Fibroblast of lung (primary cell): ENCODE measurements at regions not wholly inside any gene's neighbourhood (a gene's known extent, or its start where the extent isn't known, plus 50 kb on each side); places are given as distances from the start of the nearest gene placed in this dataset.
A peak's percentile ranks its signal among the peaks of the same experiment; 100 is the strongest.

Source experiments
- DNase-seq, 2 donors: peaks; one replicate each; pipeline versions ENCODE4 v3.0.0 to v3.0.0-alpha.2; 2010; ENCODE audit warnings: low read depth in 2 of 2
- H2AFZ ChIP-seq: 2 replicates; pipeline ENCODE4 v1.5.1; 2012; ENCODE audit warnings: low read length, control low read depth, inconsistent platforms
- H3K27ac ChIP-seq: 2 replicates; pipeline ENCODE4 v1.5.1; 2011; ENCODE audit warnings: low read length, control low read depth; ENCODE audit not compliant: insufficient read depth
- H3K27me3 ChIP-seq: 2 replicates; pipeline ENCODE4 v1.5.1; 2011; ENCODE audit warnings: mild to moderate bottlenecking, low read length; ENCODE audit not compliant: control insufficient read depth, insufficient read depth
- H3K36me3 ChIP-seq: 2 replicates; pipeline ENCODE4 v1.5.1; 2011; ENCODE audit warnings: low read length; ENCODE audit not compliant: control insufficient read depth, insufficient read depth
- H3K4me1 ChIP-seq: 2 replicates; pipeline ENCODE4 v1.5.1; 2011; ENCODE audit warnings: low read length; ENCODE audit not compliant: control insufficient read depth, insufficient read depth; ENCODE audit errors: extremely low read depth
- H3K4me2 ChIP-seq: 2 replicates; pipeline ENCODE4 v1.5.1; 2011; ENCODE audit warnings: low read length, control low read depth; ENCODE audit not compliant: insufficient read depth; ENCODE audit errors: extremely low read depth
- H3K4me3 ChIP-seq, 4 experiments: fragments of 200-600 bp in 1 of 4; sonication (generic) in 1 of 4; replicated peaks in 1 of 4; 2 replicates each; pipeline ENCODE4 v1.5.1; 2011 to 2016; ENCODE audit warnings: low read length in 4 of 4, low read depth in 3 of 4, mild to moderate bottlenecking in 3 of 4, control low read depth in 2 of 4, inconsistent platforms in 1 of 4, mixed read lengths in 1 of 4; ENCODE audit not compliant: insufficient read depth in 1 of 4; ENCODE audit errors: control extremely low read depth in 1 of 4
- H3K79me2 ChIP-seq: 2 replicates; pipeline ENCODE4 v1.5.1; 2012; ENCODE audit warnings: mild to moderate bottlenecking, low read length, inconsistent platforms; ENCODE audit not compliant: control insufficient read depth, insufficient read depth
- H3K9ac ChIP-seq: 2 replicates; pipeline ENCODE4 v1.5.1; 2011; ENCODE audit warnings: mild to moderate bottlenecking, low read length, control low read depth; ENCODE audit not compliant: insufficient read depth
- H3K9me3 ChIP-seq: 2 replicates; pipeline ENCODE4 v1.5.1; 2012; ENCODE audit warnings: low read depth, low read length; ENCODE audit not compliant: control insufficient read depth, insufficient read depth
- H4K20me1 ChIP-seq: 2 replicates; pipeline ENCODE4 v1.5.1; 2011; ENCODE audit warnings: low read length; ENCODE audit not compliant: control insufficient read depth, insufficient read depth; ENCODE audit errors: extremely low read depth
- CTCF ChIP-seq, 2 donors: IDR thresholded peaks in 1 of 2; conservative IDR thresholded peaks in 1 of 2; 1 replicate in 1 of 2; 2 replicates in 1 of 2; pipeline ENCODE4 v1.5.1; 2011 to 2012; ENCODE audit warnings: low read length in 2 of 2, control low read depth in 1 of 2, inconsistent platforms in 1 of 2, low read depth in 1 of 2, mild to moderate bottlenecking in 1 of 2
- EZH2 ChIP-seq: IDR thresholded peaks from 2 replicates; pipeline ENCODE4 v1.5.1; 2012; ENCODE audit warnings: low read length, control low read depth, mild to moderate bottlenecking; ENCODE audit errors: missing control alignments

- H3K36me3 ChIP-seq, result no peaks in the 10 kb centered on the region
- H3K4me3 ChIP-seq, result no peak overlapping the region
- H4K20me1 ChIP-seq, result no peaks in the 10 kb centered on the region
- no peak overlapping the region for H2AFZ ChIP-seq
- no peaks in the 10 kb centered on the region for H3K9me3 ChIP-seq
- no peak overlapping the region for H3K9ac ChIP-seq
- H3K27me3 ChIP-seq, result no peaks in the 10 kb centered on the region
- H3K4me1 ChIP-seq, result no peaks in the 10 kb centered on the region
- DNase-seq, result peak in 1 of 2 donors; percentile 23
- no peak for TF ChIP-seq CTCF (conservative IDR thresholded peaks at IDR 0.05 in 1 of 2, IDR thresholded peaks at IDR 0.05 in 1 of 2; ENCODE audit: low read depth in 1 of 2, low read length in 2 of 2)
- no peak for TF ChIP-seq EZH2
- H3K27ac ChIP-seq, result no peak overlapping the region
- H3K79me2 ChIP-seq, result no peaks in the 10 kb centered on the region
- H3K4me2 ChIP-seq, result no peak overlapping the region
Measured at GRCh38 chr6:84926189-84927155, 162.1 kb upstream of the TBX18 start.

DNA sequence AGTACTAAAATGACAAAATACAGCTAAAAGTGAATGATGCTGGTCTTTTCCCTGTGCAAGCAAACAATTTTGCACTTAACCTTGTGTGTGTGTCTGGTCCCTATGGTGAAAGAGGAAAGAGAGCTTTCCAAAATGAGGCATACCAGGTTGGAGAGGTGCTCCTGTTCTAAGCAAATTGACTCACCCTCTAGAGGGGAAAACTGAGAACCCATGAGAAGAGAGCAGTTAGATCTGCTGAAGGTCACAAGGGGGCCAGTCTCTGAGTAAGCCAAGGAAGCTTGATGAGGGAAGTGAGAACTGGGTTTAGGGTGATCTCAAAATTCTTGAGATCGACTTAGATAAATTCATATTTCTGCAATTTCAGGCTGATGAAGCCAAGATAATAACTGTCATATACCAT is 157.5 kb upstream of the TBX18 start:
- no peaks in the 10 kb centered on the region for H3K79me2 ChIP-seq
- DNase-seq, result no peak
- no peak overlapping the region for H3K4me2 ChIP-seq
- TF ChIP-seq CTCF (conservative IDR thresholded peaks at IDR 0.05 in 1 of 2, IDR thresholded peaks at IDR 0.05 in 1 of 2; ENCODE audit: low read depth in 1 of 2, low read length in 2 of 2) (no peak), EZH2 (no peak)
- no peak overlapping the region for H3K4me3 ChIP-seq
- H3K9ac ChIP-seq, result no peak overlapping the region
- no peaks in the 10 kb centered on the region for H3K4me1 ChIP-seq
- no peaks in the 10 kb centered on the region for H4K20me1 ChIP-seq
- H3K27me3 ChIP-seq, result no peaks in the 10 kb centered on the region
- H3K36me3 ChIP-seq, result no peaks in the 10 kb centered on the region
- no peaks in the 10 kb centered on the region for H3K9me3 ChIP-seq
- H3K27ac ChIP-seq, result no peak overlapping the region
- H2AFZ ChIP-seq, result no peak overlapping the region

DNA sequence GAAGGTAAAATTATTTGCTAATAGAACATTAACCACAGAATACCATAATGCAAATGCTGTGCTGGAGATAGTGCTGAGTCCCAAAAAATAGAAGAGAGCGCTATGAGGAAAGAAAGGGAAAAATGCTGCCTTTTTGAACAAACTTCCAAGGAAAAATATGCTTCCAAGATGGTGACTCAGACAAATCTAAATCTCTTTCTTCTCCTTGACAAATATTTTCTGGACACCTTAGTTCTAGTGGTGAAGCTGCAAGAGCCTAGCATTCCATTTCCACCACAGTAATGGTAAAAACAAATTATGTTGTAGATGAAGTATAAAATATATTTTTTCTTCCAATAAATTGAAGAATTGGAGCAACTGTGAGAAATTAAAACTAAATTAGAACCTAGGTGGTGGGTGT is 155.6 kb upstream of the TBX18 start:
- Histone ChIP-seq H3K9me3 (no peaks in the 10 kb centered on the region), H2AFZ (no peak overlapping the region), H3K4me1 (no peaks in the 10 kb centered on the region), H3K4me3 (no peak overlapping the region), H3K79me2 (no peaks in the 10 kb centered on the region), H3K27me3 (no peaks in the 10 kb centered on the region), H3K9ac (no peak overlapping the region), H4K20me1 (no peaks in the 10 kb centered on the region), H3K36me3 (no peaks in the 10 kb centered on the region), H3K27ac (no peak overlapping the region), H3K4me2 (no peak overlapping the region)
- TF ChIP-seq EZH2, result no peak
- TF ChIP-seq CTCF (conservative IDR thresholded peaks at IDR 0.05 in 1 of 2, IDR thresholded peaks at IDR 0.05 in 1 of 2; ENCODE audit: low read depth in 1 of 2, low read length in 2 of 2), result no peak
- DNase-seq, result no peak
